CD4-positive, CD25-positive, alpha-beta regulatory T cell (primary cell): ENCODE measurements at regions not wholly inside any gene's neighbourhood (a gene's known extent, or its start where the extent isn't known, plus 50 kb on each side); places are given as distances from the start of the nearest gene placed in this dataset.
A peak's percentile ranks its signal among the peaks of the same experiment; 100 is the strongest.

Experiments
- ATAC-seq, 2 donors: fragments of 150-1000 bp; cut with Tn5 transposase; one replicate each; pipeline ENCODE4 v1.10.0; 2021; ENCODE audit warnings: low read depth in 2 of 2, moderate number of reproducible peaks in 2 of 2, moderate library complexity in 1 of 2
- DNase-seq, 3 donors: peaks; one replicate each; pipeline versions ENCODE4 v3.0.0 to v3.0.0-alpha.2; 2012 to 2022; ENCODE audit warnings: mixed read lengths in 1 of 3
- H3K27ac ChIP-seq: one replicate; pipeline ENCODE4 v1.7.0; 2013; ENCODE audit warnings: mild to moderate bottlenecking, low read length; ENCODE audit not compliant: insufficient read depth, poor library complexity, severe bottlenecking
- H3K27me3 ChIP-seq: one replicate; pipeline ENCODE4 v1.7.0; 2013; ENCODE audit warnings: low read length; ENCODE audit not compliant: control insufficient read depth, insufficient read depth
- H3K36me3 ChIP-seq: one replicate; pipeline ENCODE4 v1.7.0; 2013; ENCODE audit warnings: mild to moderate bottlenecking, low read length, moderate library complexity; ENCODE audit not compliant: control insufficient read depth, insufficient read depth
- H3K4me1 ChIP-seq: 2 replicates; pipeline ENCODE4 v1.7.0; 2013; ENCODE audit warnings: mild to moderate bottlenecking, low read length; ENCODE audit not compliant: insufficient read depth, control insufficient read depth, poor library complexity, severe bottlenecking
- H3K4me3 ChIP-seq: one replicate; pipeline ENCODE4 v1.7.0; 2013; ENCODE audit warnings: low read depth, mild to moderate bottlenecking, low read length, moderate library complexity
- H3K9me3 ChIP-seq, 2 experiments: 1 replicate in 1 of 2; 2 replicates in 1 of 2; pipeline ENCODE4 v1.7.0; 2013; ENCODE audit warnings: low read length in 2 of 2, mild to moderate bottlenecking in 1 of 2, moderate library complexity in 1 of 2; ENCODE audit not compliant: control insufficient read depth in 2 of 2
- H3K27ac Mint-ChIP-seq, 3 donors: one replicate each; pipeline ENCODE4 v1.8.0; 2020 to 2022; ENCODE audit warnings: mild to moderate bottlenecking in 3 of 3, mixed read lengths in 3 of 3, moderate library complexity in 2 of 3
- H3K27me3 Mint-ChIP-seq: one replicate; pipeline ENCODE4 v1.8.0; 2022; ENCODE audit warnings: mild to moderate bottlenecking, mixed read lengths
- H3K36me3 Mint-ChIP-seq: one replicate; pipeline ENCODE4 v1.8.0; 2020; ENCODE audit warnings: mixed read lengths
- H3K4me1 Mint-ChIP-seq, 4 donors: one replicate each; pipeline ENCODE4 v1.8.0; 2020 to 2022; ENCODE audit warnings: mixed read lengths in 4 of 4, mild to moderate bottlenecking in 1 of 4
- H3K4me3 Mint-ChIP-seq, 4 donors: one replicate each; pipeline ENCODE4 v1.8.0; 2020 to 2022; ENCODE audit warnings: mild to moderate bottlenecking in 4 of 4, mixed read lengths in 4 of 4, moderate library complexity in 3 of 4
- H3K9me3 Mint-ChIP-seq, 7 donors: one replicate each; pipeline ENCODE4 v1.8.0; 2020 to 2022; ENCODE audit warnings: mixed read lengths in 7 of 7, mild to moderate bottlenecking in 3 of 7, moderate library complexity in 2 of 7

DNA sequence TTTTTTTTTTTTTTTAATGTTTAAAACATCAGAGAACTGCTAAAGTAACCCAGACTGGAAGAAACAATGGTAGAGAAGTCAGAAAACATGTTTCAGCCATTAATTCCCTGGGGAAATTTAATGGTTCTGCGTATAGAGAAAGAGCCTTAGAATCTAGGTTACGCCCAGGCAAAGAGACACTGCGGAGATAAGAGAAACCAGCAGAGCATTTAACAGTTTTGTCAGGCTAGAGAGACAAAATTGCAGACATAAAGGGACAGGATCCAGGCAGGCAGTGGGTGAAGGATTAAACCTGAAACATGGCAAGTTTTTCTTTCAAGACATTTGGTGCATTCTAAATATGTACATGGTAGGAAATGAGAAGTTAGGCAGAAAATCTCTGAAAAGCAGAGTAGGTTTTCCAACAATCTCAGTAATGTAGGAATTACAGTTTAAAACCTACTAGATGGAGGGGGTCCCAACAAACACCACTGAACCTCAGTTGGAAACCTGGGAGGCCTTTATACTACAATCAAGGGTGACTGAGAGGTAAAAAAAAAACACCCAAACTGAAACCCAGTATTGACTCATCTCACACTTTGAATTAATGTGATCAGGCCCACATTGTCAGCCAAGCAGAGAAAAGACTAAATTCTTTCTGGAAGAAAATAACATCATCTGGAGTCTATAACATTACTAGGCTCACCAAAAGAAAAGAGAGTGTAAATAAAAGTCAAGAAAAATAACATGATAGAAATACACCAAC lies 254.2 kb upstream of the NWD2 start:
- no peak overlapping the region for H3K27ac ChIP-seq
- no peak overlapping the region for H3K4me3 ChIP-seq
- no peaks in the 10 kb centered on the region for H3K36me3 ChIP-seq
- H3K27me3 ChIP-seq, result no peaks in the 10 kb centered on the region
- no peaks in the 10 kb centered on the region for H3K9me3 ChIP-seq
- H3K4me3 Mint-ChIP-seq, result no peak overlapping the region
- H3K4me1 Mint-ChIP-seq, result no peaks in the 10 kb centered on the region
- H3K27ac Mint-ChIP-seq, result no peak overlapping the region
- H3K27me3 Mint-ChIP-seq, result no peaks in the 10 kb centered on the region
- H3K9me3 Mint-ChIP-seq, result peaks cover 0 to 6% (median 2%) of the 10 kb centered on the region in 7 donors
- DNase-seq (no peak), ATAC-seq (no peak)
- H3K4me1 ChIP-seq, result no peaks in the 10 kb centered on the region
- no peaks in the 10 kb centered on the region for H3K36me3 Mint-ChIP-seq

DNA sequence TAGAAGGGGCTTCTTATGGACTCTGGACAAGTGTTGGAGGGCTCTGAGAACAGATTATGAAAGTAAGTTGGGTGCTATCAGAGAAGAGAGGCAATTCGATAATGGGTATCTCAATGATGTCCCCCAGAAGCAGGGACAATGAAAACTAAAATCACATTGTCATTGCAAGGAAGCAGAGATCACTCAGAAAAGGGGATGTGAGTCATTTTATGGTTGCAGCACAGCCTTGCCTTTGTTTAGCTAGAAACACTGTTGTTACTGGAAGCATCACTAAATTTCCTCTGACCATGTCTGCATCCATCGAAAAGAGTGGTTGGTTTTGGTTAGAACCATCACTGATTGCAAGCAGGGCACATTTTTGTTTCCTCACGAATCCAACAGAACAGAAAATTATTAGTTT lies 246.8 kb upstream of the NWD2 start:
- peaks cover 0 to 5% (median 1%) of the 10 kb centered on the region in 7 donors for H3K9me3 Mint-ChIP-seq
- ATAC-seq (no peak), DNase-seq (no peak)
- H3K4me3 Mint-ChIP-seq, result no peak overlapping the region
- H3K4me3 ChIP-seq, result no peak overlapping the region
- H3K27ac ChIP-seq, result no peak overlapping the region
- H3K4me1 Mint-ChIP-seq, result no peaks in the 10 kb centered on the region
- no peaks in the 10 kb centered on the region for H3K4me1 ChIP-seq
- no peaks in the 10 kb centered on the region for H3K9me3 ChIP-seq
- H3K36me3 ChIP-seq, result no peaks in the 10 kb centered on the region
- H3K27ac Mint-ChIP-seq, result no peak overlapping the region
- H3K27me3 Mint-ChIP-seq, result no peaks in the 10 kb centered on the region
- H3K27me3 ChIP-seq, result no peaks in the 10 kb centered on the region
- H3K36me3 Mint-ChIP-seq, result no peaks in the 10 kb centered on the region

DNA sequence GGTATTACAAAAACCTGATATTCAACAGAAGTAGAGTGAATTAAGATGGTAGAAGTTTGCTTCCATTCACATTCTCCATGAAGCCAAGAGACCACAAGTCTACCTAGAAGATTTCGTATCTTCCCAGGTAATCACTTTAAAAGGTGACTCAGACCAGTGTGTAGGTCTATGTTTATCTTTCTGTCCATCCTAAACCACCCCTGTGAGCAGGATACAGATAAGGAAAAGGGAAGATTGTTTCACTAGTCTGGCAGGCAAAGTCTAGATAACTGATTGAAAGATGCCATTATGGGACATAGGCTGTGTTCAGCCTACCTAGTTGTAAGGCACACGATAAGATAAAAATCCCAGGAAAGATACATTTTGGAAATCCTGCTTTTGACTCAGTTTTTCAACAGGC lies 244.3 kb upstream of the NWD2 start:
- H3K36me3 Mint-ChIP-seq, result no peaks in the 10 kb centered on the region
- Histone ChIP-seq H3K9me3 (no peaks in the 10 kb centered on the region), H3K27me3 (no peaks in the 10 kb centered on the region), H3K4me3 (no peak overlapping the region), H3K36me3 (no peaks in the 10 kb centered on the region), H3K4me1 (no peaks in the 10 kb centered on the region), H3K27ac (no peak overlapping the region)
- ATAC-seq (no peak), DNase-seq (no peak)
- peaks cover 0 to 6% (median 3%) of the 10 kb centered on the region in 7 donors for H3K9me3 Mint-ChIP-seq
- H3K27me3 Mint-ChIP-seq, result no peaks in the 10 kb centered on the region
- H3K4me1 Mint-ChIP-seq, result no peaks in the 10 kb centered on the region
- no peak overlapping the region for H3K4me3 Mint-ChIP-seq
- H3K27ac Mint-ChIP-seq, result no peak overlapping the region

DNA sequence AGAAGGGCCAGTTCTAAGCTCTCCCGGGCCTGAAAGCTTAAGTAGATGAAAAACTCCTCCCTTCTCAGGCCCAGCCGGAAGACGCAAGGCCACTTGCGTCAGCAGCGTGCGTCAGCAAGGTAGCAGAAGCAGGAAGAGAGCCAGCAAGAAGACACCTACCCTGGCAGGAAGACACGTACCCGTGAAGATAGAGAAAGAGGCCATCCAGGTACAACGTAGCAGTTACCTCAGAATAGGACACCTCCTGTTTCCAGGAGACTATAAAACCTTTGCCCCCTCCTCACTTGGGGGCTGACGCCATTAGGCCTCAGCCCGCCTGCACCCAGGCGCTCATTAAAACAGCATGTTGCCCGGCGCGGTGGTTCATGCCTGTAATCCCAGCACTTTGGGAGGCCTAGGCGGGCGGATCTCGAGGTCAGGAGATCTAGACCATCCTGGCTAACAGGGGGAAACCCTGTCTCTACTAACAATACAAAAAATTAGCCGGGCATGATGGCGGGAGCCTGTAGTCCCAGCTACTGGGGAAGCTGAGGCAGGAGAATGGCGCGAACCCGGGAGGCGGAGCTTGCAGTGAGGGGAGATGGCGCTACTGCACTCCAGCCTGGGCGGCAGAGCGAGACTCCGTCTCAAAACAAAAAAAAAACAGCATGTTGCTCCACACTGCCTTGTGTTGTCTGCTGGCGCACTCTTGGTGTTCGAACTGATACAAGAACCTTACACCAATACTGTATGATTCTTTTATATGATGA lies 242.7 kb upstream of the NWD2 start:
- Mint-ChIP-seq H3K27me3 (no peaks in the 10 kb centered on the region), H3K27ac (no peak overlapping the region), H3K4me1 (peaks cover 0 to 5% (median 0%) of the 10 kb centered on the region in 4 donors), H3K36me3 (no peaks in the 10 kb centered on the region), H3K9me3 (peaks cover 0 to 9% (median 1%) of the 10 kb centered on the region in 7 donors), H3K4me3 (peak overlapping the region in 1 of 4 donors; percentile 47)
- Histone ChIP-seq H3K4me1 (no peaks in the 10 kb centered on the region), H3K36me3 (no peaks in the 10 kb centered on the region), H3K27me3 (no peaks in the 10 kb centered on the region), H3K9me3 (no peaks in the 10 kb centered on the region), H3K27ac (no peak overlapping the region), H3K4me3 (no peak overlapping the region)
- no peak for ATAC-seq
- no peak for DNase-seq

DNA sequence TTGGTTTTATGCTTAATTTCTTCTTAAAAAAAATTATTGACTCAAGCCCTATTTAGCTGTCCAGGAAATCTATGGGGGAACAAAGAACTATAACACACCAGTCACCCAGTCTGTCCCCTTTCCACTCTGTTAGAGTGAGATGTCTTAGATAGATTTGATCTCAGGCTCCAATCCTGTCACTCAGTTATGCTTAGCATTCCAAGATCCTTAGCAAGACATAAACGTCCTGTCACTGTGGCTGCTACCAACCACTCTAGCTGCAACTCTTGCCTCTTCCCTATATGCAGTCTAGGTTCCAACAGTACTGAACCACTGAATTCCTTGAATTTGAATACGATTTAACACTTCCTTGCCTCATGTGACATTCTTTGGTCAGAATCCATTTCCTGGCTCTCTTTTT lies 241.9 kb upstream of the NWD2 start:
- DNase-seq (no peak), ATAC-seq (no peak)
- H3K27ac Mint-ChIP-seq, result no peak overlapping the region
- Histone ChIP-seq H3K4me3 (no peak overlapping the region), H3K9me3 (no peaks in the 10 kb centered on the region), H3K27ac (no peak overlapping the region), H3K36me3 (no peaks in the 10 kb centered on the region), H3K4me1 (no peaks in the 10 kb centered on the region), H3K27me3 (no peaks in the 10 kb centered on the region)
- H3K4me3 Mint-ChIP-seq, result no peak overlapping the region
- peaks cover 0 to 5% (median 0%) of the 10 kb centered on the region in 4 donors for H3K4me1 Mint-ChIP-seq
- no peaks in the 10 kb centered on the region for H3K36me3 Mint-ChIP-seq
- H3K27me3 Mint-ChIP-seq, result no peaks in the 10 kb centered on the region
- peaks cover 0 to 9% (median 1%) of the 10 kb centered on the region in 7 donors for H3K9me3 Mint-ChIP-seq

DNA sequence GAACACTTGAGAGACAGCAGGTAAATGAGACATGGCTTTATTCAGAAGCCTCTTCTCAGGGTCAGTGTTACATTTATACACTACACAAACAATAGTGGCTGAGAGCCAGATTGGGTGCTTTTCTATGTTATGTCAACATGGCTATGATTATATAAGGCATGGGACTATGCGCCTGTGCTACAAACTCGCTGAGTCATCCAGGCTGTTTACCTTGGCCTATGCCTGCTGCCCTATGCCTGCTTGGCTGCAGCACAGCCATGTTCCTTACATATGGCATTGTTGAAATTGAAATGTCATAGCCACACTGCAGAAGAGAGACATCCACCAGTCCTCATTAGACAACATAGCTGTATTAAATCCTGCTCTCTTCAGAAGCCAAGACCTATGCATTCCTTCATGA lies 236.3 kb upstream of the NWD2 start:
- Histone ChIP-seq H3K36me3 (no peaks in the 10 kb centered on the region), H3K9me3 (no peaks in the 10 kb centered on the region), H3K4me3 (no peak overlapping the region), H3K4me1 (no peaks in the 10 kb centered on the region), H3K27ac (no peak overlapping the region), H3K27me3 (no peaks in the 10 kb centered on the region)
- H3K9me3 Mint-ChIP-seq, result peaks cover 3 to 11% (median 5%) of the 10 kb centered on the region in 7 donors
- H3K36me3 Mint-ChIP-seq, result no peaks in the 10 kb centered on the region
- peaks cover 0 to 5% (median 0%) of the 10 kb centered on the region in 4 donors for H3K4me1 Mint-ChIP-seq
- ATAC-seq, result no peak
- DNase-seq, result no peak
- no peak overlapping the region for H3K4me3 Mint-ChIP-seq
- no peak overlapping the region for H3K27ac Mint-ChIP-seq
- H3K27me3 Mint-ChIP-seq, result no peaks in the 10 kb centered on the region

DNA sequence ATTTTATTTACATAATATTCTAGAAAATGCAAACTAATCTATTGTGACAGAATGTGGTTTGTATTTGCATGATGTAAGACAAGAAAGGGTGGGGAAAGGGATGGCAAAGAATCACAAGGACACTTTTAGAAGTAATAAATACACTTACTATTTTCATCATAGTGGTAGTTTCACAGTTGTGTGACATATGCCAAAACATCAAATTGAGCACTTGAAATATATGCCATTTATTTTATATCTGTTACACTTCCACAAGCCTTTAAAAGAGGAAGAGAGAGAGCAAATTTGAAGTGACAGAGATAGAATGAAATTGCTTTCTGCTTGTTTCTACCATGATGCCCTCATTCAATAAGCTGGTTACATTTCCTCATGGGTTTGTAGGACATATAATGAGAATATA lies 230.0 kb upstream of the NWD2 start:
- peaks cover 2 to 9% (median 3%) of the 10 kb centered on the region in 7 donors for H3K9me3 Mint-ChIP-seq
- H3K27ac ChIP-seq, result no peak overlapping the region

DNA sequence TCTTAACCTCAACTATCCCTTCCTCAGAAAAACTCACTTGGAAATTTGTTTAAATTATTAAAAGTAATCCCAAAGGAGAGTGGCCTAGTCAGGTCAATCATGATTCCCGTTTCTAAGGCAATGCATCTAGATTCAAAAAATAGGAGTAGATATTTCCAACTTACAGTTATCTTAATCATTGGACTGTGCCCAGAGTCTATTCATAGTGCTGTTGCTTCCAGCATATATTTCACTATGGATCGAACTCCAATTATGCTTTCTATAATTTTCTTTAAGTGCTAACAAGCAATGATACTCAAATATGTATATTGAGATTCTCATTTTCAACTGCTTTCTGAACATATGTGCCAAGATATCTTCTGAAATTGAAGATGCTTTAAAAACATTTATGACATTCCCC lies 229.2 kb upstream of the NWD2 start:
- no peaks in the 10 kb centered on the region for H3K27me3 Mint-ChIP-seq
- DNase-seq, result no peak

More for the DNA sequence above, 230.0 kb upstream of the NWD2 start:
- H3K27ac Mint-ChIP-seq, result no peak overlapping the region
- Histone ChIP-seq H3K27me3 (no peaks in the 10 kb centered on the region), H3K9me3 (no peaks in the 10 kb centered on the region), H3K4me1 (no peaks in the 10 kb centered on the region), H3K36me3 (no peaks in the 10 kb centered on the region), H3K4me3 (no peak overlapping the region)
- DNase-seq (no peak), ATAC-seq (no peak)
- H3K36me3 Mint-ChIP-seq, result no peaks in the 10 kb centered on the region
- H3K27me3 Mint-ChIP-seq, result no peaks in the 10 kb centered on the region
- no peaks in the 10 kb centered on the region for H3K4me1 Mint-ChIP-seq
- no peak overlapping the region for H3K4me3 Mint-ChIP-seq

More for the DNA sequence above, 229.2 kb upstream of the NWD2 start:
- ATAC-seq, result no peak
- H3K36me3 Mint-ChIP-seq, result no peaks in the 10 kb centered on the region
- Histone ChIP-seq H3K4me1 (no peaks in the 10 kb centered on the region), H3K27me3 (no peaks in the 10 kb centered on the region), H3K27ac (no peak overlapping the region), H3K36me3 (no peaks in the 10 kb centered on the region), H3K4me3 (no peak overlapping the region), H3K9me3 (no peaks in the 10 kb centered on the region)
- H3K4me3 Mint-ChIP-seq, result no peak overlapping the region
- H3K4me1 Mint-ChIP-seq, result no peaks in the 10 kb centered on the region
- peaks cover 2 to 9% (median 3%) of the 10 kb centered on the region in 7 donors for H3K9me3 Mint-ChIP-seq
- no peak overlapping the region for H3K27ac Mint-ChIP-seq
